GM21447 (cell line): ENCODE measurements at regions not wholly inside any gene's neighbourhood (a gene's known extent, or its start where the extent isn't known, plus 50 kb on each side); places are given as distances from the start of the nearest gene placed in this dataset.

ENCODE experiments used
- ATAC-seq: cut with Tn5 transposase; IDR thresholded peaks from one replicate; pipeline ENCODE4 v1.9.1; 2021; ENCODE audit not compliant: unreplicated experiment

GRCh38 chr4:104890598-104891275, 255.9 kb upstream of the TET2 start:
- ATAC-seq: no peak

- ATAC-seq: no peak
Measured at GRCh38 chr4:104896660-104897645, 249.7 kb upstream of the TET2 start.

- no peak for ATAC-seq
Measured at GRCh38 chr4:104899863-104900262, 246.8 kb upstream of the TET2 start.

- no peak for ATAC-seq
Measured at GRCh38 chr4:104901438-104901837, 245.2 kb upstream of the TET2 start.

GRCh38 chr4:104901961-104902605, 244.6 kb upstream of the TET2 start:
- ATAC-seq: no peak

GRCh38 chr4:104905065-104905464, 241.6 kb upstream of the TET2 start:
- no peak for ATAC-seq

- ATAC-seq: no peak
Measured at GRCh38 chr4:104905546-104905945, 241.1 kb upstream of the TET2 start.

GRCh38 chr4:104906276-104906675, 240.4 kb upstream of the TET2 start:
- ATAC-seq: no peak

- ATAC-seq: no peak
Measured at GRCh38 chr4:104907074-104907649, 239.5 kb upstream of the TET2 start.

- ATAC-seq: no peak
Measured at GRCh38 chr4:104907991-104908390, 238.7 kb upstream of the TET2 start.

GRCh38 chr4:104909376-104909775, 237.3 kb upstream of the TET2 start:
- ATAC-seq: no peak

- no peak for ATAC-seq
Measured at GRCh38 chr4:104912518-104912917, 234.2 kb upstream of the TET2 start.

GRCh38 chr4:104915373-104915772, 231.3 kb upstream of the TET2 start:
- ATAC-seq: no peak

GRCh38 chr4:104915864-104916263, 230.8 kb upstream of the TET2 start:
- no peak for ATAC-seq

GRCh38 chr4:104919406-104919805, 227.3 kb upstream of the TET2 start:
- ATAC-seq: no peak

GRCh38 chr4:104930298-104930697, 216.4 kb upstream of the TET2 start:
- ATAC-seq: peak; percentile 10

GRCh38 chr4:104930745-104931736, 215.6 kb upstream of the TET2 start:
- ATAC-seq: peak; percentile 87

GRCh38 chr4:104938624-104939023, 208.1 kb upstream of the TET2 start:
- no peak for ATAC-seq

GRCh38 chr4:104940927-104941326, 205.7 kb upstream of the TET2 start:
- ATAC-seq: no peak

GRCh38 chr4:104941661-104942062, 205.0 kb upstream of the TET2 start:
- ATAC-seq: no peak
